Osteoblast (primary cell): ENCODE measurements at regions not wholly inside any gene's neighbourhood (a gene's known extent, or its start where the extent isn't known, plus 50 kb on each side); places are given as distances from the start of the nearest gene placed in this dataset.

Experiments
- DNase-seq: peaks from one replicate; pipeline ENCODE4 v3.0.0; 2011; ENCODE audit warnings: low spot score, mixed read lengths; ENCODE audit not compliant: insufficient read length; ENCODE audit errors: missing footprints
- H2AFZ ChIP-seq: 2 replicates; pipeline ENCODE4 v1.6.0; 2011; ENCODE audit warnings: mild to moderate bottlenecking, low read length
- H3K27ac ChIP-seq: 2 replicates; pipeline ENCODE4 v1.5.1; 2011; ENCODE audit warnings: mild to moderate bottlenecking, low read depth, low read length, moderate library complexity
- H3K27me3 ChIP-seq: 2 replicates; pipeline ENCODE4 v1.6.0; 2012; ENCODE audit warnings: mild to moderate bottlenecking, control low read depth, inconsistent platforms, low read length, moderate library complexity; ENCODE audit not compliant: insufficient read depth
- H3K36me3 ChIP-seq: 2 replicates; pipeline ENCODE4 v1.5.1; 2011; ENCODE audit warnings: mild to moderate bottlenecking, low read length, control low read depth, moderate library complexity; ENCODE audit not compliant: insufficient read depth
- H3K4me1 ChIP-seq: 2 replicates; pipeline ENCODE4 v1.5.1; 2011; ENCODE audit warnings: mild to moderate bottlenecking, low read length, control low read depth, moderate library complexity; ENCODE audit not compliant: insufficient read depth
- H3K4me2 ChIP-seq: 2 replicates; pipeline ENCODE4 v1.6.0; 2011; ENCODE audit warnings: mild to moderate bottlenecking, low read length; ENCODE audit not compliant: insufficient read depth
- H3K4me3 ChIP-seq: fragments of 200-600 bp; sonication (generic); 3 replicates; pipeline ENCODE4 v1.5.1; 2012; ENCODE audit warnings: mild to moderate bottlenecking, low read length, inconsistent platforms; ENCODE audit not compliant: insufficient read depth
- H3K79me2 ChIP-seq: 2 replicates; pipeline ENCODE4 v1.6.0; 2012; ENCODE audit warnings: mild to moderate bottlenecking, low read length, control low read depth, inconsistent platforms; ENCODE audit not compliant: insufficient read depth
- H3K9me3 ChIP-seq: 2 replicates; pipeline ENCODE4 v1.5.1; 2011; ENCODE audit warnings: low read depth, low read length, control low read depth
- H4K20me1 ChIP-seq: 2 replicates; pipeline ENCODE4 v1.6.0; 2012; ENCODE audit warnings: mild to moderate bottlenecking, low read length, control low read depth; ENCODE audit not compliant: insufficient read depth
- CTCF ChIP-seq: IDR thresholded peaks from 2 replicates; pipeline ENCODE4 v1.5.1; 2011; ENCODE audit warnings: mild to moderate bottlenecking, low read depth, low read length, moderate library complexity; ENCODE audit errors: extremely low read depth

- H4K20me1 ChIP-seq, result no peaks in the 10 kb centered on the region
- peak overlapping the region; percentile 56 for H3K27ac ChIP-seq
- H3K79me2 ChIP-seq, result no peaks in the 10 kb centered on the region
- H2AFZ ChIP-seq, result peak overlapping the region; percentile 30
- DNase-seq, result peak; percentile 87
- H3K4me3 ChIP-seq, result no peak overlapping the region
- no peak for TF ChIP-seq CTCF
- no peaks in the 10 kb centered on the region for H3K27me3 ChIP-seq
- H3K9me3 ChIP-seq, result no peaks in the 10 kb centered on the region
- no peaks in the 10 kb centered on the region for H3K36me3 ChIP-seq
- peaks cover 17% of the 10 kb centered on the region for H3K4me1 ChIP-seq
- peak overlapping the region; percentile 40 for H3K4me2 ChIP-seq
These were observed 390.1 kb downstream of the ADAM29 start for GRCh38 chr4:175308236-175308635.

- Histone ChIP-seq H3K4me2 (no peak overlapping the region), H2AFZ (peak overlapping the region; percentile 66), H4K20me1 (no peaks in the 10 kb centered on the region), H3K79me2 (no peaks in the 10 kb centered on the region), H3K36me3 (no peaks in the 10 kb centered on the region), H3K9me3 (no peaks in the 10 kb centered on the region), H3K4me1 (peaks cover 17% of the 10 kb centered on the region), H3K4me3 (no peak overlapping the region), H3K27ac (peak overlapping the region; percentile 56), H3K27me3 (no peaks in the 10 kb centered on the region)
- no peak for TF ChIP-seq CTCF
- no peak for DNase-seq
These were observed 390.9 kb downstream of the ADAM29 start for GRCh38 chr4:175309041-175309440.

- Histone ChIP-seq H3K27me3 (no peaks in the 10 kb centered on the region), H2AFZ (no peak overlapping the region), H3K9me3 (no peaks in the 10 kb centered on the region), H3K4me1 (no peaks in the 10 kb centered on the region), H4K20me1 (no peaks in the 10 kb centered on the region), H3K4me3 (no peak overlapping the region), H3K4me2 (no peak overlapping the region), H3K36me3 (no peaks in the 10 kb centered on the region), H3K79me2 (no peaks in the 10 kb centered on the region), H3K27ac (no peak overlapping the region)
- no peak for DNase-seq
- TF ChIP-seq CTCF, result no peak
These were observed 407.1 kb downstream of the ADAM29 start for GRCh38 chr4:175325230-175325629.

- Histone ChIP-seq H3K27me3 (no peaks in the 10 kb centered on the region), H4K20me1 (no peaks in the 10 kb centered on the region), H3K79me2 (no peaks in the 10 kb centered on the region), H3K4me3 (no peak overlapping the region), H3K4me2 (no peak overlapping the region), H3K36me3 (no peaks in the 10 kb centered on the region), H3K4me1 (peaks cover 6% of the 10 kb centered on the region), H2AFZ (no peak overlapping the region), H3K9me3 (no peaks in the 10 kb centered on the region), H3K27ac (no peak overlapping the region)
- no peak for TF ChIP-seq CTCF
- no peak for DNase-seq
These were observed 408.6 kb downstream of the ADAM29 start for GRCh38 chr4:175326796-175327195.
